Brain microvascular endothelial cell (primary cell): ENCODE measurements at regions not wholly inside any gene's neighbourhood (a gene's known extent, or its start where the extent isn't known, plus 50 kb on each side); places are given as distances from the start of the nearest gene placed in this dataset.

ENCODE experiments used
- DNase-seq: peaks from one replicate; pipeline ENCODE4 v3.0.0-alpha.2; 2020
- H3K27ac ChIP-seq: fragments of 250-450 bp; sonication (Bioruptor Pico); 2 replicates; pipeline ENCODE4 v1.5.1; 2020; ENCODE audit warnings: mild to moderate bottlenecking, moderate library complexity
- H3K27me3 ChIP-seq: fragments of 250-450 bp; sonication (Bioruptor Pico); replicated peaks from 2 replicates; pipeline ENCODE4 v1.5.1; 2020; ENCODE audit warnings: mild to moderate bottlenecking
- H3K36me3 ChIP-seq: fragments of 250-450 bp; sonication (Bioruptor Pico); replicated peaks from 2 replicates; pipeline ENCODE4 v1.5.1; 2020; ENCODE audit warnings: mild to moderate bottlenecking
- H3K4me3 ChIP-seq: 2 replicates; pipeline ENCODE4 v1.5.1; 2011; ENCODE audit warnings: low read depth, mild to moderate bottlenecking, control low read depth, low read length, moderate library complexity
- CTCF ChIP-seq: IDR thresholded peaks from 2 replicates; pipeline ENCODE4 v1.5.1; 2011; ENCODE audit warnings: low read depth, mild to moderate bottlenecking, moderate library complexity, low read length, control low read depth, inconsistent platforms; ENCODE audit errors: missing control alignments
- in situ Hi-C: cut with HindIII; loops from 2 replicates; pipeline ENCODE4 v1.10.0; 2017; ENCODE audit warnings: low sequenced_read_pairs, low pct_ligation_motif_present

GRCh38 chr14:38799671-38800070, 303.4 kb downstream of the SEC23A start:
- in situ Hi-C loops, result no loop called here
- no peaks in the 10 kb centered on the region for H3K27me3 ChIP-seq
- DNase-seq, result no peak
- no peaks in the 10 kb centered on the region for H3K36me3 ChIP-seq
- no peak for TF ChIP-seq CTCF
- no peak overlapping the region for H3K4me3 ChIP-seq
- H3K27ac ChIP-seq, result no peak overlapping the region

DNA sequence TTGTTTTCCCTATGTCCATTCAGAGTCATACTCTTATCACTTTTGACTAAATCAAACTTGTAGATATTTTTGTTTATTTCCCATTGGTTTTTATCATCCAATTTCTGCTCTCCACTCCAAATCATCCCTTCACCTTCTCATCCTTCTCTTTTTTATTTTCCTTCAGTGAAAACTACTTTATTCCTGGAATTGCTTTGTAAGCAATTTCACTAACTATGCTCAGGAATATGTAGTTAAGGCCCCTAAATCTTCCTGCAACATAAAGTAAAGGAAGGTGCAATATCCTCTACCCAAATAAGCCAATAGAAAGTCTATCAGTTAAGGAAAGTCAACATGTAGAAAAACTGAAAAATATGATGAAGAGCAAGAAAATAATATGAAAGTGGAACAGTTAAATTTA, 308.4 kb downstream of the SEC23A start:
- Histone ChIP-seq H3K27me3 (no peaks in the 10 kb centered on the region), H3K36me3 (no peaks in the 10 kb centered on the region), H3K4me3 (no peak overlapping the region), H3K27ac (no peak overlapping the region)
- no peak for DNase-seq
- TF ChIP-seq CTCF, result no peak
- in situ Hi-C loops, result no loop called here

DNA sequence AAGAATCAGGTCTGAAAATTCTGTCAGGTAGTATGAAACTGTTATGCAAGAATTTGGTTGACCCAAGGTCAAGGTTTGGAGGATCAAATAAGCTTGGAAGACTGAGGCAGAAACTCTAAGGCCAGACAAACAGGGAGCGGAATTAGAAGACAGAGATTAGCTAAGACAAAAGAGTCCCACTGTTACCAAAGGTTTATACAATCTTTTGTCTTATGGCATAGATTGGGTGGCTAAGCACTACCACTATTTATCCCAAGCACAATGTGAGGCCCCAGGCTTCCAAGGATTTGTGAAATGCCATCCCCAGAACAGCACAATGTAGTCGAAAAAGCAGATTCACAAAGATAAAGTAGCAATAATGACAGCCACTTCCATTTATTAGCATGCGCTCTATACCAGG, 311.2 kb downstream of the SEC23A start:
- H3K4me3 ChIP-seq, result no peak overlapping the region
- in situ Hi-C loops, result no loop called here
- TF ChIP-seq CTCF, result no peak

DNA sequence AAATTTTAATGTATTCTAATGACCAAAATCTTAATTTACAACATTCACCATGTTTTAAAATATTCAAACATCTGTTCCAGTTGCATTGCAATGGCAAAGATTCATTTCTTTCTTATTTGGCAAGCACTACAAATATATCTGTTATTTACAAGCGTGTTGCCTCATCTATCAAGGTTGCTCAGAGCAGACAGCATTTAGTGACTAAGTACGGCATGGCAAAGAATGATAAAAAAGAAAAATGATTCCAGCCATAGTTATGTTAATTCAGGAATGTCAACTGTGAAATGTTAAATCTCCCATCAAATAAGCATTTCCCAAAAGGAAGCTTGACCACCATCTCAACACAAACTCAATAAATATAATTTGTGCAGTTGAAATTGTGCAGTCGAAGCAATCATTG, 312.1 kb downstream of the SEC23A start:
- no peaks in the 10 kb centered on the region for H3K27me3 ChIP-seq
- no peak for TF ChIP-seq CTCF
- H3K4me3 ChIP-seq, result no peak overlapping the region
- H3K27ac ChIP-seq, result no peak overlapping the region
- in situ Hi-C loops, result no loop called here
- no peak for DNase-seq
- H3K36me3 ChIP-seq, result no peaks in the 10 kb centered on the region

More for the DNA sequence above, 311.2 kb downstream of the SEC23A start:
- Histone ChIP-seq H3K27me3 (no peaks in the 10 kb centered on the region), H3K27ac (no peak overlapping the region), H3K36me3 (no peaks in the 10 kb centered on the region)
- no peak for DNase-seq

DNA sequence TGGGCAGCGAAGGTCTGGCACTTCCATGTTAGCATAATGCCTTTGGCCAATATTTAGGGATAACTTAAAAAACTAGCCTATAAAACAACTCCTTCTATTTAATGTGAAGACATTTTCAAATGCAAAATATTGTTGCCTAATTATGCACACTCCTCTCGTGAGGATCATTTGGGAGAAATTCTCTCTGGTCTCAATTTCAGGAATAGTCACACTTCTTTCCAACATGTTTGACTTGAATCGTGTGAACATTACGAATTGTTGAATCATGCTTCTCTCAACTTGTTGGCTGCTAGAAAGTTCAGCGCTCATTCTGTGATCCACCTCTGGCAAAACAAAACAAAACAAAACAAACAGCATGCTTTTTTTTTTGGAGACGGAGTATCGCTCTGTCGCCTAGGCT, 313.2 kb downstream of the SEC23A start:
- in situ Hi-C loops, result no loop called here
- Histone ChIP-seq H3K27me3 (no peaks in the 10 kb centered on the region), H3K27ac (no peak overlapping the region), H3K4me3 (no peak overlapping the region), H3K36me3 (no peaks in the 10 kb centered on the region)
- DNase-seq, result no peak
- no peak for TF ChIP-seq CTCF

GRCh38 chr14:38788060-38788459, 315.0 kb downstream of the SEC23A start:
- no peak overlapping the region for H3K27ac ChIP-seq
- H3K36me3 ChIP-seq, result no peaks in the 10 kb centered on the region
- no peak for DNase-seq
- no peak overlapping the region for H3K4me3 ChIP-seq
- H3K27me3 ChIP-seq, result no peaks in the 10 kb centered on the region
- in situ Hi-C loops, result no loop called here
- TF ChIP-seq CTCF, result no peak
